H9 (cell line): ENCODE measurements at regions not wholly inside any gene's neighbourhood (a gene's known extent, or its start where the extent isn't known, plus 50 kb on each side); places are given as distances from the start of the nearest gene placed in this dataset.

Experiments used
- DNase-seq: peaks from one replicate; pipeline ENCODE4 v3.0.0-alpha.2; 2017
- H2AFZ ChIP-seq: one replicate; pipeline ENCODE4 v1.6.1; 2013; ENCODE audit warnings: mild to moderate bottlenecking, low read length, control low read depth, moderate library complexity
- H2AK5ac ChIP-seq: 2 replicates; pipeline ENCODE4 v1.6.1; 2013; ENCODE audit warnings: low read length, control low read depth, mixed read lengths; ENCODE audit not compliant: insufficient read length
- H2BK120ac ChIP-seq: one replicate; pipeline ENCODE4 v1.6.1; 2013; ENCODE audit warnings: low read depth, mild to moderate bottlenecking, low read length, control low read depth, inconsistent platforms; ENCODE audit not compliant: poor library complexity, severe bottlenecking
- H2BK12ac ChIP-seq: 2 replicates; pipeline ENCODE4 v1.6.1; 2013; ENCODE audit warnings: low read length, control low read depth, mixed read lengths, low read depth; ENCODE audit not compliant: insufficient read length
- H2BK15ac ChIP-seq: 2 replicates; pipeline ENCODE4 v1.6.1; 2013; ENCODE audit warnings: low read depth, low read length, control low read depth
- H2BK20ac ChIP-seq: one replicate; pipeline ENCODE4 v1.6.1; 2013; ENCODE audit warnings: low read depth, mild to moderate bottlenecking, low read length, control low read depth, inconsistent platforms; ENCODE audit not compliant: poor library complexity, severe bottlenecking
- H2BK5ac ChIP-seq: 2 replicates; pipeline ENCODE4 v1.6.1; 2013; ENCODE audit warnings: low read length, control low read depth, mixed read lengths; ENCODE audit not compliant: insufficient read length
- H3K14ac ChIP-seq: 2 replicates; pipeline ENCODE4 v1.6.1; 2013; ENCODE audit warnings: low read length, control low read depth; ENCODE audit not compliant: insufficient read depth
- H3K18ac ChIP-seq: 2 replicates; pipeline ENCODE4 v1.6.1; 2013; ENCODE audit warnings: low read depth, mild to moderate bottlenecking, mixed read lengths, low read length, control low read depth; ENCODE audit not compliant: insufficient read length
- H3K23ac ChIP-seq: 2 replicates; pipeline ENCODE4 v1.6.1; 2013; ENCODE audit warnings: low read length, control low read depth, mixed read lengths, low read depth; ENCODE audit not compliant: insufficient read length
- H3K23me2 ChIP-seq: 2 replicates; pipeline ENCODE4 v1.6.1; 2013; ENCODE audit warnings: low read depth, mild to moderate bottlenecking, mixed read lengths, low read length, control low read depth; ENCODE audit not compliant: insufficient read length, poor library complexity, severe bottlenecking
- H3K27ac ChIP-seq: 2 replicates; pipeline ENCODE4 v1.5.1; 2013; ENCODE audit warnings: low read length, control low read depth, mixed read lengths, low read depth; ENCODE audit not compliant: insufficient read length
- H3K27me3 ChIP-seq: 2 replicates; pipeline ENCODE4 v1.6.1; 2013; ENCODE audit warnings: low read length, control low read depth, inconsistent platforms; ENCODE audit not compliant: insufficient read depth
- H3K4ac ChIP-seq: 2 replicates; pipeline ENCODE4 v1.6.1; 2013; ENCODE audit warnings: low read depth, mild to moderate bottlenecking, control low read depth, inconsistent platforms, low read length, moderate library complexity
- H3K4me1 ChIP-seq: 2 replicates; pipeline ENCODE4 v1.6.1; 2013; ENCODE audit warnings: low read length, control low read depth, inconsistent platforms; ENCODE audit not compliant: insufficient read depth
- H3K4me2 ChIP-seq: 2 replicates; pipeline ENCODE4 v1.6.1; 2013; ENCODE audit warnings: low read length, control low read depth, mixed read lengths; ENCODE audit not compliant: insufficient read length, insufficient read depth
- H3K56ac ChIP-seq: 2 replicates; pipeline ENCODE4 v1.6.1; 2013; ENCODE audit warnings: low read depth, mild to moderate bottlenecking, mixed read lengths, low read length, control low read depth; ENCODE audit not compliant: insufficient read length
- H3K79me1 ChIP-seq: 2 replicates; pipeline ENCODE4 v1.6.1; 2013; ENCODE audit warnings: low read depth, mild to moderate bottlenecking, moderate library complexity, low read length, control low read depth, inconsistent platforms; ENCODE audit not compliant: insufficient read depth, poor library complexity, severe bottlenecking
- H3K79me2 ChIP-seq: 2 replicates; pipeline ENCODE4 v1.6.1; 2013; ENCODE audit warnings: low read length, control low read depth, inconsistent platforms; ENCODE audit not compliant: insufficient read depth
- H3K9ac ChIP-seq: 2 replicates; pipeline ENCODE4 v1.6.1; 2013; ENCODE audit warnings: low read length, control low read depth, mixed read lengths; ENCODE audit not compliant: insufficient read length; ENCODE audit errors: extremely low read depth
- H3K9me3 ChIP-seq: one replicate; pipeline ENCODE4 v1.6.1; 2013; ENCODE audit warnings: low read depth, low read length, inconsistent platforms; ENCODE audit not compliant: control insufficient read depth
- H3T11ph ChIP-seq: one replicate; pipeline ENCODE4 v1.6.1; 2013; ENCODE audit warnings: mild to moderate bottlenecking, low read length, control low read depth, inconsistent platforms
- H4K20me1 ChIP-seq: one replicate; pipeline ENCODE4 v1.6.1; 2013; ENCODE audit not compliant: control insufficient read depth, insufficient read length, insufficient read depth
- H4K5ac ChIP-seq: 2 replicates; pipeline ENCODE4 v1.6.1; 2013; ENCODE audit warnings: low read depth, mild to moderate bottlenecking, mixed read lengths, low read length, control low read depth; ENCODE audit not compliant: insufficient read length
- H4K8ac ChIP-seq: replicated peaks from 2 replicates; pipeline ENCODE4 v1.6.1; 2013; ENCODE audit warnings: low read length, control low read depth, mixed read lengths, low read depth; ENCODE audit not compliant: insufficient read length
- H4K91ac ChIP-seq: 2 replicates; pipeline ENCODE4 v1.6.1; 2013; ENCODE audit warnings: low read depth, mild to moderate bottlenecking, moderate library complexity, mixed read lengths, low read length, control low read depth; ENCODE audit not compliant: insufficient read length
- H3K27ac Mint-ChIP-seq, 3 experiments: 2 replicates in 2 of 3; 3 replicates in 1 of 3; pipeline ENCODE4 v1.8.0; 2020 to 2021; ENCODE audit warnings: mixed read lengths in 3 of 3, mild to moderate bottlenecking in 1 of 3, moderate library complexity in 1 of 3
- H3K27me3 Mint-ChIP-seq: 2 replicates; pipeline ENCODE4 v1.8.0; 2021; ENCODE audit warnings: low read depth, mild to moderate bottlenecking, moderate library complexity, mixed read lengths
- H3K36me3 Mint-ChIP-seq, 3 experiments: 2 replicates in 2 of 3; 3 replicates in 1 of 3; pipeline ENCODE4 v1.8.0; 2020 to 2021; ENCODE audit warnings: low read depth in 3 of 3, mixed read lengths in 3 of 3; ENCODE audit not compliant: insufficient read depth in 1 of 3
- H3K4me1 Mint-ChIP-seq, 2 experiments: 2 replicates each; pipeline ENCODE4 v1.8.0; 2020; ENCODE audit warnings: mixed read lengths in 2 of 2
- H3K4me3 Mint-ChIP-seq, 2 experiments: 2 replicates in 1 of 2; 3 replicates in 1 of 2; pipeline ENCODE4 v1.8.0; 2020 to 2021; ENCODE audit warnings: mild to moderate bottlenecking in 2 of 2, mixed read lengths in 2 of 2, moderate library complexity in 1 of 2
- H3K9me3 Mint-ChIP-seq, 2 experiments: 2 replicates in 1 of 2; 3 replicates in 1 of 2; pipeline ENCODE4 v1.8.0; 2020; ENCODE audit warnings: mild to moderate bottlenecking in 2 of 2, mixed read lengths in 2 of 2, moderate library complexity in 1 of 2
- WGBS: extraction: QIAGEN DNeasy Blood & Tissue Kit; methylation state at CpG from one replicate; pipeline ENCODE4 v1.1.7; 2013; ENCODE audit warnings: missing lambda C conversion rate, low lambda C conversion rate, mixed read lengths; ENCODE audit not compliant: insufficient read length; ENCODE audit errors: extremely low coverage; 5-methylcytosine and 5-hydroxymethylcytosine counted together
- TF ChIP-seq, protein P1 (sequence below): fragments of 200-600 bp; sonication (generic); conservative IDR thresholded peaks from 3 replicates; pipeline ENCODE4 v1.8.0; 2021; ENCODE audit warnings: antibody characterized with exemption, mild to moderate bottlenecking

DNA sequence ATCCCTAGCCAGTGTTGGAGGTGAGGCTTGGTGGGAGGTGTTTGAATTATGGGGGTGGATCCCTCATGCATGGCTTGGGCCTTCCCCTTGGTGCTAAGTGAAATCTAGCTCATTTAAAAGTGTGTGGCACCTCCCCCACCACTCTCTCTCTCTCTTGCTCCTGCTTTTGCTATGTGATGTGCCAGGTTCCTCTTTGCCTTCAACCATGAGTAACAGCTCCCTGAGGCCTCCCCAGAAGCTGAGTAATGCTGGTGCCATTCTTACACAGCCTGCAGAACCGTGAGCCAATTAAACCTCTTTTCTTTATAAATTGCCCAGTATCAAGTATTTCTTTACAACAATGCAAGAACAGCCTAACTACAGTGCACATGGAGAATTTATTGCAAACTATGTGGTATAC lies 188.8 kb upstream of the POT1 start:
- H3K27ac ChIP-seq = no peak overlapping the region
- no peak overlapping the region for H3K56ac ChIP-seq
- H3K36me3 Mint-ChIP-seq = peaks cover 0 to under 1% (median 0%) of the 10 kb centered on the region in 3 experiments; a peak in 1 of 7 replicates
- H3K27me3 ChIP-seq = no peaks in the 10 kb centered on the region
- TF ChIP-seq, protein P1, sequence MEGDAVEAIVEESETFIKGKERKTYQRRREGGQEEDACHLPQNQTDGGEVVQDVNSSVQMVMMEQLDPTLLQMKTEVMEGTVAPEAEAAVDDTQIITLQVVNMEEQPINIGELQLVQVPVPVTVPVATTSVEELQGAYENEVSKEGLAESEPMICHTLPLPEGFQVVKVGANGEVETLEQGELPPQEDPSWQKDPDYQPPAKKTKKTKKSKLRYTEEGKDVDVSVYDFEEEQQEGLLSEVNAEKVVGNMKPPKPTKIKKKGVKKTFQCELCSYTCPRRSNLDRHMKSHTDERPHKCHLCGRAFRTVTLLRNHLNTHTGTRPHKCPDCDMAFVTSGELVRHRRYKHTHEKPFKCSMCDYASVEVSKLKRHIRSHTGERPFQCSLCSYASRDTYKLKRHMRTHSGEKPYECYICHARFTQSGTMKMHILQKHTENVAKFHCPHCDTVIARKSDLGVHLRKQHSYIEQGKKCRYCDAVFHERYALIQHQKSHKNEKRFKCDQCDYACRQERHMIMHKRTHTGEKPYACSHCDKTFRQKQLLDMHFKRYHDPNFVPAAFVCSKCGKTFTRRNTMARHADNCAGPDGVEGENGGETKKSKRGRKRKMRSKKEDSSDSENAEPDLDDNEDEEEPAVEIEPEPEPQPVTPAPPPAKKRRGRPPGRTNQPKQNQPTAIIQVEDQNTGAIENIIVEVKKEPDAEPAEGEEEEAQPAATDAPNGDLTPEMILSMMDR = no peak
- no peak overlapping the region for H4K91ac ChIP-seq
- no peaks in the 10 kb centered on the region for H4K20me1 ChIP-seq
- H3K27me3 Mint-ChIP-seq = no peaks in the 10 kb centered on the region
- peak; percentile 28 for DNase-seq
- H2AK5ac ChIP-seq = no peak overlapping the region
- peaks cover 0 to 1% of the 10 kb centered on the region in 2 experiments; a peak in 1 of 5 replicates for H3K9me3 Mint-ChIP-seq
- no CpG with 5 or more reads among the region's 1 CpG for WGBS
- no peak overlapping the region for H2BK120ac ChIP-seq
- no peak overlapping the region for H3T11ph ChIP-seq
- H4K8ac ChIP-seq = no peak overlapping the region
- no peak overlapping the region for H2BK5ac ChIP-seq
- no peak overlapping the region for H3K23ac ChIP-seq
- no peak overlapping the region for H2BK15ac ChIP-seq
- no peak overlapping the region for H3K4ac ChIP-seq
- H2AFZ ChIP-seq = no peak overlapping the region
- H3K9ac ChIP-seq = no peak overlapping the region
- no peak overlapping the region for H4K5ac ChIP-seq
- no peaks in the 10 kb centered on the region for H3K79me1 ChIP-seq
- no peaks in the 10 kb centered on the region for H3K23me2 ChIP-seq
- no peak overlapping the region for H3K18ac ChIP-seq
- H3K9me3 ChIP-seq = no peaks in the 10 kb centered on the region
- H2BK20ac ChIP-seq = no peak overlapping the region
- no peak overlapping the region for H3K4me2 ChIP-seq
- no peak overlapping the region for H3K4me3 Mint-ChIP-seq
- no peaks in the 10 kb centered on the region for H3K79me2 ChIP-seq
- H3K4me1 ChIP-seq = no peaks in the 10 kb centered on the region
- no peak overlapping the region for H3K14ac ChIP-seq
- H3K4me1 Mint-ChIP-seq = peaks cover 5 to 7% of the 10 kb centered on the region in 2 experiments
- peak overlapping the region in 1 of 3 experiments; percentile 27; a peak in 2 of 7 replicates for H3K27ac Mint-ChIP-seq
- no peak overlapping the region for H2BK12ac ChIP-seq
